Stromal cell of bone marrow (primary cell): ENCODE measurements at regions not wholly inside any gene's neighbourhood (a gene's known extent, or its start where the extent isn't known, plus 50 kb on each side); places are given as distances from the start of the nearest gene placed in this dataset.

Experiments
- DNase-seq: peaks from one replicate; pipeline ENCODE4 v3.0.0-alpha.2; 2012; ENCODE audit warnings: low read depth

DNA sequence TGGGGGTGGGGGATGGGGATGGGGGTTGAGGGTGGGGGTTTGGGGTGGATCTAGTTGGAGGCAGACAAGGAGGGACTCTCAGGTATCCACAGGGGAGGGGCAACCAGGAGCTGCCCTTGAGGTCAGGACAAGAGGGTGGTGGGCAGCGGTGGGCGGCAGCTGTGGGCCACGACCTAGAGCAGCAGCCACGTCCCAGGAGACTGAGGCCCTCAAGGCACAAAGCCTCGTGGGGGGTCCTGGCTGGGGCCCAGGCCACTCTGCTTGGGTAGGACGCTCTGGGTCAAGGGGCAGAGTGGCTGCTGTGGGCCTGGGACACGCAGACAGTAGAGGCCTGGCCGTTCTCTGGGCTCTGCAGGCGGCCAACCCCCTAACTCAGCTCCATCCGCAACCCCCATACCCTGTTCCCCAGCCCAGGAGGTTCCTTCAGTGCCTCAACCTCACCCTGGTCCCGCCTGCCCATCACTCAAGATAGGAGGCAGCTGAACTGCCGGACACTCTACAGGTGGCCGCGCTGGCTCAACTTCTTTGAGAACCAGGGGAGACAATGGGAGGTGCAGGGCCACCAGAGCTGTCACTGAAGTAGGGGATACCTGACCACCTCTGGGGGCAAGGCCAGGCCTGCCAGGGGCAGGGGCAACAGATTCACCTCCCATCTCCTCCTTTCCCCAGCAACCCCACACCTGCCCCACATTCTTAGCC lies 75.6 kb downstream of the ENGASE start:
- no peak for DNase-seq

DNA sequence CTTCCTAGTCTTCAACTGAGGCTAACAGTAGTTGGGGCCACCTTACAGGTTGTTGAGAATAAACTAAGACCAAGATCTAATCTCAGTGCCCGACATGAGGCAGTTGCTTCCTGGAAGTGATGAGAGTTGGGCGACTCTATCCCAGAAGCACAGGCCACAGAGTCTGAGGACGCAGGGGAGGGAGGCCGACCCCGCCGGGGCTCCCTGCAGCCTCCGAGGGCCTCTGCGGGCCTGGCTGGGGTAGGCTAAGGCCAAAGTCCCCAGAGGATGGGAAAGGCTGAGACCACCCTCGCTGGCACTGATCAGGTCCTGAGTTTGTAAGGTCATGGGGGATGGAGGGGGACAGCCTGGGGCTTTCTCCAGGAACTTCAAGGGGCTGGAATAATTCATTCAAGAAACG lies 74.0 kb downstream of the ENGASE start:
- DNase-seq, result no peak

DNA sequence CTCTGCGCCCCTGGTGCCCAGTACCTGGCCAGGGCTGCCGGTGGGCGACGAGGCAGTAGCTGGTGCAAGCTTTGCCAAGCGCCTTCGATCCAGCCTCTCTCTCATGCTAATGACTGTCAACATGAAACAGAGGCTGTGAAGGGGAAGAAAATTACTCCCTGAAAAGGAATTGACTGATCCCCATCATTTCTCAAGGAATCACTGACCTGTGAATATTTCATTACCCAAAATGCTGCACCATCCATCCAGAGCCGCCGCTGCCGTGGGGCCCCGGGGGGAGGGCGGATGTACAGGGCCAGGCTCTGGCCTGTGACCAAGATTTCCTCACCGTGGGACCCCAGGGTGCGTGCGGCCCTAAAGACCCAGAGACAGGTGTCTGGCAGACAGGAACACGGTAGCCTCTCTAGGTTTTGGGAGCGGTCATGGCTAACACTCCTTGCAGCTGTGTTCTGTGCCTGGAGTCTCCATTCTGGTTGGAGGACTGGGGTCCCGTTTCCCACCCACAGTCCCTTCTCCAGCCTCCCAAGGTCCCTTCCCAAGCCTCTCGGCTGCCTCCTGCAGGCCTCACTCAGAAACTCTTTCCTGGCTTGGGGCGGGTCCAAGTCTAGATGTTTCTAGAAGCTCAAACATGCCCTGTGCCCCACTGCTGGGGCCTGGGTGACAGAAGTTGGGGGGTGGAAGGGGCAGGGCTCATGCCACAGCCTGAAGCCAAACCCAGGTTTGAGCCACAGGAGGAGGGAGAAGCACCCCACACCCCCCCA lies 73.3 kb downstream of the ENGASE start:
- no peak for DNase-seq

DNA sequence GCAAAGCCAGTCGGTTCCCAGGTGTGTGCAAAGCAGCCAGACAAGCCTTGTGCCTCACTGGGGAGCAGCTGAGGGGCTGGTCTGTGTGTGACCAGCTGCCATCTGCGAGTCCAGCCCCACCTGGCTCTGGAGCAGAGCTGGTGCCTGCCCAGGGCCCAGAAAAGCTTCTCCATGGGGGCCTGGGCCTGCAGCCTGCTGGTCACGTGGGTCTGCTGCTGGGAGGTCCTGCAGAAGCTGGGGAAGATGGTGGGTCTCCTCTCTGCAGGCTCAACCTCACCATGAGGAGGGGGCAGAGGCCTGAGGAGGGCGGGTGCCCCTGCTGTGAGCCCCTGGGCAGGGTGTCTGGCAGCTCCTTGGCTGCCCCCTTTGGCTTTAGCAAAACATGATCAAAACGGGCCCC lies 71.9 kb downstream of the ENGASE start:
- DNase-seq, result no peak

DNA sequence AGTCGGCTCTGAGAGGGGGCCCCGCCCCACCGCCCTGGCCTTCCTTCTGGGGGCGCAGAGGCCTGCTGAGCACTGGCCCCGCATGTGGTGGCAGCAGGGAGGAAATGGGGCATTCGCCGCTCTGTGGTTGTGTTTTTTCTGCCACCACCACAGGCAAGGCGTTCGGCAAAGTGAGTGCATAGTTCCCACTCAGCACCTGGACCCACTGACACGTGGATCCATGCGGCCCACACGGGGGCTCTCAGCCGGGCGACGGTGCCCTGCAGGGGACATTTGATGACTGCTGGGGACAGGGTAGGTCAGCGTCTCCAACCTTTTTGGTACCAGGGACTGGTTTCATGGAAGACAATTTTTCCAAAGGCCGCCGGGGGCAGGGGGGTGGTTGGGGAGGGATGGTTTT lies 70.9 kb downstream of the ENGASE start:
- DNase-seq, result no peak

DNA sequence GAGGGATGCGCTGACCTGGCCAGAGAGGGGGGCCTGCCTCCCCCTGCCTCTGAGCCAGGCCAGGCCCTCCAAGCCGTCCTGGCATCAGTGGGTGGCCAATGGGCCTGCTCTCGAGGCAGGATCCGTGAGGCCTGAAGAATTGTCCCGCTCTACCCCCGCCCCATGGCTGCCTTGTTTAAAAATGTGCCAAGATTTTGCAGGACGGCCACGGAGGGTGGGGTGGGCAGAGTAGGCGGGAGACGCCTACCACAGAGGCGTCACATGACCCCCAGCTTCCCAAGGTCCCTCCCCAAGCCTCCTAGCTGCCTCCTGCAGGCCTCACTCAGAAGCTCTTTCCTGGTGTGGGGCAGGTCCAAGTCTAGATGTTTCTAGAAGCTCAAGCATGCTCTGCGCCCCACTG lies 69.5 kb downstream of the ENGASE start:
- DNase-seq, result no peak

DNA sequence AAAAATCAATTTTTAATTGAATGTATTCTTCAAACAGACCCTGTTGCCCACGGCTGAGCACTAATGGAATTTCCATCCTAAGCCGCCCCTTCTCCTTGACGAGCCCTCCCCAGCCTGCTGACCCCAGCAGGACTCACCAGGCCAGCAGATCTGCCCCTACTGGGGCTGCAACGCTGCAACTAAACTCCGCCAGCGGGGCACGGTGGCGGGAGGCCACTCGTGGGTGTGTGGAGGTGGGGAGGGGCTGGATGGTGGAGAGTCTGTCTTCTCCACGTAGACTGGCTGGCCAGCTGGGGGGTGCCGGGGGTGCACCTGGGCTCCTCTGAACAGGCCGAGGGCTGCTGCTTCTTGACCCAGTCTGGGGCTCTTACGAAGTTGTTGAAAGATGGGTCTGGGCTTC lies 67.8 kb downstream of the ENGASE start:
- DNase-seq, result no peak

DNA sequence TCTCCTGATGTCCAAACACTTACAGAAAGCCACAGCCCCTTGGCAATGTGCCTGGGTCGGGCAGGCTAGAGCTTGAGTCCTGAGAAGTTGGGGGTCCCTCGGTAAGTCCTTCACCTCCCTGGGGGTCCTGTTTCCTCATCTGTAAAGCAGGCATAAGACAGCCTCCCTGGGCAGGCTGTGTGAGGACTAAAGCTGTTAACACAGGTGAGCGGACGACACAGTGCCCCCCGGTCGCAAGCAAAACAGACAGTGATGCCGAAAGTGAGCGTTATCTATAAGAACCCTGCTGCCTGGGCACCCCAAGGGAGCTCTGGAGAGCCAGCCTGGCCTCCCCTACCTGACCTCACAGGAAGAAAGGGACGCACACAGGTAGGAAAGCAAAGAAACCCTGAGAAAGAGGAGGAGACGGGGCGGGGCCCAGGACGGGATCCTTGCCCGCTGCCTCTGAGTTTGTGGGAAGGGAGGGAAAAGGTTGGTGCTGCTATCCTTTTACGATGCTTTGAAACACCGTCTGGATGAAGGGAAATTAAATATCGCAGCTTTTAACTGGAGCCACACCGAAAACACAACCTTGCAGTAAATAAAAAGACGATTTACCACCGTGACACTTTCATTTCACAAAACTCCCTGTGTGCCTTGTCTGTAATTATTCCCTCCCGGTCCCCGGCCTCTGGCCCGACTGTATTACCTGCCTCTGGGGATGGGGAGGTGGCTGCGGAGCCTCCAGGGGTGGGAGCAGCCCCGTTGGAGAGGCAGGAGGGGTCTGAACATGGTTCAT lies 67.1 kb downstream of the ENGASE start:
- DNase-seq, result no peak

DNA sequence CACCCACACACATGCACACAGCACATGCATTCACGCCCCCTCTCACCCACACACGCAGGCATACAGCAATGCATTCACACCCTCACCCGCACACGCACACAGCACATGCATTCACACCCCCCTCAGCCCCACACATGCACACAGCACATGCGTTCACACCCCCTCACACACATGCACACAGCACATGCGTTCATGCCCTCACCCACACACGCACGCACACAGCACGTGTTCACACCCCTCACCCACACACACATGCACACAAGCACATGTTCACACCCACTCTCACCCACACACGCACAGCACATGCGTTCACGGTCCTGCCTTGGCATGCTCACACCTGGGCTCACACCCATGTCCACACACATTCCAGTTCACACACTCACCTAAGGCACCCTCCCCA lies 64.2 kb downstream of the ENGASE start:
- DNase-seq, result no peak

DNA sequence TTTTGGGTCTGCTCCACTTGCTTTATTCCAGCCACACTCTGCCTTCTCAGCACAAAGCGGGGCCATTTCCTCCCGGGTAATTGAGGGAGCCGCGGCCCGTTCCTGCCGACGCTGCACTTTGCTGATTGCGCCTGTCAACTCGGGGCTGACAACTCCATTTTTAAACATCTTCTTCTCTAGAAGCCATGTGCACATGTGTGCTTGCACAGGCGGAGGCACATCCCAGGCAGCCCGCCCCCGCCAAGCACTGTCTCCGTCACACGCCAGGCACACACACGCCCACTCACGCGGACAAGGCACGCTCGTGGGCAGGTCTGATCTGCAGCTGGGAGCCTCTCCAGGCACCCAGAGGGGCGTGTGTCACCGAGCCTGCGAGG lies 63.2 kb downstream of the ENGASE start:
- no peak for DNase-seq

DNA sequence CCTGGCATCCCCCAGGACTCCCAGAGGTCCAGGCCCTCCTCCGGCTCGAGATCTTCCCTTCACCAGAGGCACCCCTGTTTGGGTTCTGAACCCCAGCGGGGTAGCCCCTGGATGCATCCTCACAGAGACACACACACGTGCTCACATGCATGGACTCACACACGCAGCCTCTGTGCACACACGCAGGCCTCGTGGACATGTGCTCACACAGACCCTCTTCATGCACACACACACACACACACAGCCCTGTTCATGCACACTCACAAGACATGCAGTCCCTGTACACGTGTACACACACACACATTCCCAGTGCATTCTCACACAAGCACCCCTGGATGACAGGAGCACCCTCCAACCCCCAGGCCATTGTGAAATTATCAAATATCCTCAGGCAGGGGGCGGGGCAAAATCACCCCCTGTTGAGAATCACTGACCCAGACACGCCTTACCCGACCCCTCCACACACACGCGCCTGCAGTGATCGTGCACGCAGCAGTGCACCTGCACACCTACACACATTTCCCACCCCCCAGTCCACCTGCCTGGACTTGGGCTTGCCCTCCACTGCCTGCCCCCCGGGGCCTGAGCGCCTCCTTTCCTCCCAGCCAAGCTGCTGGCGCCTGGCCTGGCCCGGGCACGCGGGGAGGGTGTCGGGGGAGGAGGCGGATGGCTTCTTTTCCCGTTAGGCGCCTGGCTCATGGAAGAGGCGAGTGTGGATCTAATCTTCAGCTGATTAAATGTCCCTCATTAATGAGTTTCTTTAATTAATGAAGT lies 62.6 kb downstream of the ENGASE start:
- DNase-seq, result no peak

DNA sequence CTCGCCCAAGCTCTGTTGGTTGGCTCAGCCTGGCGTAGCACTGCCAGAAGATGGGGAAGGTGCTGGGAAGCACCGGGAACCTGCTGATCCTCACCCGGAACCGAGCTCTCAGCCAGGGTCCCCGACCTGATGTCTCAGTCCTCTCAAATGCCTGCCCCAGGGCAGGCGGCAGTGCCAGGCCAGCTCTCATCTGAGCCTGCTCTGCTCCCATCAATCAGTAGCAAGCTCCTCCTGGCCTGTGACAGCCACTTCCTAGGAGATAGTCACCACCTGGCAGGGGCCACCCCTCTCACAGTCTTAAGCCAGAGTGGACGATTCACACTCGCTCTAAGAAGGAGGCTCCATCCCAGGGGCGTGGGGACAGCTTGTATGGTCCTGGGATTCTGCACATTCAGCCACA lies 62.0 kb downstream of the ENGASE start:
- DNase-seq, result no peak
